GM23248 (cell line): ENCODE measurements at regions not wholly inside any gene's neighbourhood (a gene's known extent, or its start where the extent isn't known, plus 50 kb on each side); places are given as distances from the start of the nearest gene placed in this dataset.

Source experiments
- EZH2 ChIP-seq: fragments of 200-600 bp; sonication (generic); IDR thresholded peaks from 2 replicates; pipeline ENCODE4 v1.6.1; 2018; ENCODE audit warnings: antibody characterized with exemption, mild to moderate bottlenecking; ENCODE audit not compliant: insufficient read depth, poor library complexity, severe bottlenecking
- EZH2phosphoT487 ChIP-seq: fragments of 200-600 bp; sonication (generic); IDR thresholded peaks from 2 replicates; pipeline ENCODE4 v1.6.1; 2018; ENCODE audit warnings: antibody characterized with exemption, moderate library complexity, mild to moderate bottlenecking, low read depth; ENCODE audit not compliant: insufficient read depth

DNA sequence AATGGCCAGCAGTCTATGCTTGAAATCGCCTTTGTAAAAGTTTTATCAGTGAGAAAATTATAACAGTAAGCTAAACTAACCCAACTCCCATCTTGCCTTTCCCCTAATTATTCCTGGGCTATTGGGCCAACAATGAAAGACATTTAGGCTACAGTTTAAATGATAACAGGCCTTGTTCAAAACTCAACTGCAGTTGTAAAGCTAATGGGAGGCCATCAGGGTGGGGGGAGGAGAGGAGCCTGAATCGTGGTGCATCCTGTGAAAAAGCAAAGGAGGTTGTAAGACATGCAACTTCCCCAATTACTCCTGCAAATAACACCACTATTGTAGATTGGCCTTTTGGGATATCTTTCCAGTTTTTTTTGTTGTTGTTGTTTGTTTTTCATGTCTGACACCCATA is 53.8 kb downstream of the ACTL7B start:
- no peak for TF ChIP-seq EZH2
- TF ChIP-seq EZH2phosphoT487, result no peak
